K562 (cell line): ENCODE measurements at regions not wholly inside any gene's neighbourhood (a gene's known extent, or its start where the extent isn't known, plus 50 kb on each side); places are given as distances from the start of the nearest gene placed in this dataset.

Source experiments
- ATAC-seq: fragments of 200-7000 bp; cut with Tn5 transposase; 3 replicates; pipeline ENCODE4 v1.9.1; 2020; ENCODE audit warnings: moderate library complexity
- BruUV-seq: library from RNA; stranded (reverse); fragments of 400-500 nt; replicated peaks from 2 replicates; lab custom pipeline; 2021; lab: Mats Ljungman, UMichigan
- CTCF ChIA-PET: fragments of 300-600 bp; formaldehyde crosslinking; extraction: SDS; loops from one replicate; lab custom pipeline; 2021; ENCODE audit warnings: low intra/inter-chr PET ratio; lab: Yijun Ruan, JAX
- POLR2A ChIA-PET: fragments of 300-600, 350-650 bp; sonication (Branson Sonifier 250); formaldehyde crosslinking; extraction: SDS; loops from one replicate; lab custom pipeline; 2021; ENCODE audit warnings: antibody characterized with exemption, inconsistent platforms; lab: Yijun Ruan, JAX
- DNase-seq, 4 experiments: peaks; one replicate each; pipeline versions ENCODE4 v3.0.0 to v3.0.0-alpha.2; 2011 to 2018; ENCODE audit warnings: low spot score in 3 of 4, mixed read lengths in 3 of 4; ENCODE audit errors: extremely low read depth in 1 of 4
- FAIRE-seq: peaks from 2 replicates; lab custom pipeline; 2011; peaks lifted over from hg19 to GRCh38; lab: Jason Lieb, UNC
- H2AFZ ChIP-seq: 2 replicates; pipeline ENCODE4 v1.6.0; 2011; ENCODE audit warnings: low read depth, low read length, control low read depth, inconsistent platforms
- H3K27ac ChIP-seq: fragments of 200-600 bp; 3 replicates; pipeline ENCODE4 v1.8.0; 2011; ENCODE audit warnings: low read depth, mild to moderate bottlenecking, control low read depth, inconsistent platforms, low read length, moderate library complexity, mixed read lengths; ENCODE audit errors: extremely low read depth
- H3K27me3 ChIP-seq, 2 experiments: fragments of 300-600 bp in 1 of 2; 2 replicates in 1 of 2; 3 replicates in 1 of 2; pipeline versions ENCODE4 v1.6.0 to v1.8.0; 2011; ENCODE audit warnings: inconsistent platforms in 2 of 2, low read length in 2 of 2, mild to moderate bottlenecking in 1 of 2, mixed read lengths in 1 of 2, moderate library complexity in 1 of 2; ENCODE audit not compliant: control insufficient read depth in 2 of 2, insufficient read depth in 2 of 2
- H3K36me3 ChIP-seq: fragments of 300-600 bp; 3 replicates; pipeline ENCODE4 v1.8.0; 2011; ENCODE audit warnings: mild to moderate bottlenecking, low read length, inconsistent platforms; ENCODE audit not compliant: control insufficient read depth, insufficient read depth
- H3K4me1 ChIP-seq, 2 experiments: fragments of 200-600 bp in 1 of 2; replicated peaks in 1 of 2; 2 replicates in 1 of 2; 3 replicates in 1 of 2; pipeline versions ENCODE4 v1.5.1 to v1.8.0; 2011; ENCODE audit warnings: inconsistent platforms in 2 of 2, low read length in 2 of 2, mild to moderate bottlenecking in 1 of 2, mixed read lengths in 1 of 2, moderate library complexity in 1 of 2; ENCODE audit not compliant: control insufficient read depth in 2 of 2, insufficient read depth in 2 of 2
- H3K4me2 ChIP-seq: 2 replicates; pipeline ENCODE4 v1.6.1; 2011; ENCODE audit warnings: low read length, control low read depth, inconsistent platforms, mixed read lengths; ENCODE audit not compliant: insufficient read depth
- H3K4me3 ChIP-seq: fragments of 200-600 bp; sonication (generic), shearing (Covaris generic); 2 replicates; pipeline ENCODE4 v1.5.1; 2016; ENCODE audit warnings: control low read depth, inconsistent platforms
- H3K79me2 ChIP-seq: fragments of 200-600 bp; 3 replicates; pipeline ENCODE4 v1.8.0; 2011; ENCODE audit warnings: low read length, inconsistent platforms; ENCODE audit not compliant: control insufficient read depth, insufficient read depth
- H3K9ac ChIP-seq, 2 experiments: 2 replicates each; pipeline versions ENCODE4 v1.6.0 to v1.6.1; 2011; ENCODE audit warnings: low read depth in 2 of 2, low read length in 2 of 2, control low read depth in 1 of 2, inconsistent platforms in 1 of 2, mild to moderate bottlenecking in 1 of 2, mixed read lengths in 1 of 2; ENCODE audit not compliant: insufficient read depth in 1 of 2
- H3K9me1 ChIP-seq: one replicate; pipeline ENCODE4 v1.6.0; 2011; ENCODE audit warnings: inconsistent platforms, mild to moderate bottlenecking, low read length, moderate library complexity; ENCODE audit not compliant: control insufficient read depth, insufficient read depth
- H3K9me3 ChIP-seq: replicated peaks from 2 replicates; pipeline ENCODE4 v1.5.1; 2011; ENCODE audit warnings: low read depth, low read length, inconsistent platforms; ENCODE audit not compliant: control insufficient read depth, insufficient read depth
- H4K20me1 ChIP-seq: replicated peaks from 2 replicates; pipeline ENCODE4 v1.6.1; 2011; ENCODE audit warnings: low read length, inconsistent platforms, mixed read lengths; ENCODE audit not compliant: control insufficient read depth, insufficient read depth
- HDAC8 ChIP-seq: fragments of 450-650 bp; IDR thresholded peaks from 2 replicates; pipeline ENCODE4 v1.6.1; 2016; ENCODE audit warnings: mild to moderate bottlenecking, missing genetic modification characterization, moderate library complexity, missing compliant biosample characterization
- IRF2 ChIP-seq: sonication (generic); formaldehyde crosslinking; IDR thresholded peaks from 2 replicates; pipeline ENCODE4 v1.8.1; 2022; ENCODE audit warnings: mild to moderate bottlenecking, missing genetic modification reagents
- MAFG ChIP-seq: fragments of 450-650 bp; conservative IDR thresholded peaks from 2 replicates; pipeline ENCODE4 v1.6.1; 2016; ENCODE audit warnings: missing genetic modification characterization, missing compliant biosample characterization
- MAFK ChIP-seq: IDR thresholded peaks from 2 replicates; pipeline ENCODE4 v1.6.1; 2011; ENCODE audit warnings: low read length, improper control_type of control experiment
- TAF7 ChIP-seq: fragments of 450-650 bp; IDR thresholded peaks from 2 replicates; pipeline ENCODE4 v1.6.1; 2016; ENCODE audit warnings: missing genetic modification characterization, missing compliant biosample characterization
- WGBS: fragments of 100-300 bp; shearing (Covaris generic); methylation state at CpG from one replicate; pipeline ENCODE4 v1.1.6; 2016; ENCODE audit warnings: low coverage, mixed read lengths; ENCODE audit not compliant: insufficient coverage; ENCODE audit errors: missing lambda C conversion rate; 5-methylcytosine and 5-hydroxymethylcytosine counted together
- in situ Hi-C: fragments of 300-500 bp; cut with MboI; formaldehyde crosslinking; loops from 4 replicates; pipeline ENCODE4 v1.15.0; 2018; ENCODE audit warnings: inconsistent platforms, mixed read lengths
- intact Hi-C: fragments of 100-400 bp; cut with micrococcal nuclease; formaldehyde crosslinking; loops from 2 replicates; pipeline ENCODE4 v1.14.2; 2022
- TF ChIP-seq, protein P1 (sequence below): IDR thresholded peaks from 2 replicates; pipeline ENCODE4 v1.6.1; 2016; ENCODE audit warnings: missing genetic modification characterization, missing compliant biosample characterization

DNA sequence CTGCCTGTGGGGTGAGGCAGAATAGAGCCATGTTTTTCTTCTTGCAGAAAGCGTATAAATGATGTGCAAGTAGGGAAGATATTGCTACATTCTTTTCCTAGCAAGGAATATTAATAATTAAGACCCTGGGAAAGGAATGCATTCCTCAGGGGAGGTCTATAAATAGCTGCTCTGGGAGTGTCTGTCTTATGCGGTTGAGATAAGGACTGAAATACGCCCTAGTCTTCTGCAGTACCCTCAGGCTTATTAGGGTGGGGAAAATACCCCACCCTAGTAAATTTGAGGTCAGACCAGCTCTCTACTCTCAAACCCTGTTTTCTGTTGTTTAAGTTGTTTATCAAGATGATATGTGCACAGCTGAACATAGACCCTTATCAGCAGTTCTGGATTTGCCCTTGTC lies 155.9 kb upstream of the HMCN1 start (continued):
- TF ChIP-seq, protein P1, sequence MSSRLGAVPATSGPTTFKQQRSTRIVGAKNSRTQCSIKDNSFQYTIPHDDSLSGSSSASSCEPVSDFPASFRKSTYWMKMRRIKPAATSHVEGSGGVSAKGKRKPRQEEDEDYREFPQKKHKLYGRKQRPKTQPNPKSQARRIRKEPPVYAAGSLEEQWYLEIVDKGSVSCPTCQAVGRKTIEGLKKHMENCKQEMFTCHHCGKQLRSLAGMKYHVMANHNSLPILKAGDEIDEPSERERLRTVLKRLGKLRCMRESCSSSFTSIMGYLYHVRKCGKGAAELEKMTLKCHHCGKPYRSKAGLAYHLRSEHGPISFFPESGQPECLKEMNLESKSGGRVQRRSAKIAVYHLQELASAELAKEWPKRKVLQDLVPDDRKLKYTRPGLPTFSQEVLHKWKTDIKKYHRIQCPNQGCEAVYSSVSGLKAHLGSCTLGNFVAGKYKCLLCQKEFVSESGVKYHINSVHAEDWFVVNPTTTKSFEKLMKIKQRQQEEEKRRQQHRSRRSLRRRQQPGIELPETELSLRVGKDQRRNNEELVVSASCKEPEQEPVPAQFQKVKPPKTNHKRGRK (tag), result no peak
- TF ChIP-seq HDAC8 (tag) (no peak), MAFK (no peak)

GRCh38 chr1:185574139-185574875 lies 159.9 kb upstream of the HMCN1 start:
- ChIA-PET CTCF (no interaction called here), POLR2A (interaction anchor here (2.5 kb wide), 1 partner anchor 10 kb away, joined by 10 read pairs; no protein-coding TSS in a partner anchor)
- Histone ChIP-seq H3K9me3 (no peaks in the 10 kb centered on the region; the same call in 1 of the 2 replicates), H3K4me2 (no peak overlapping the region), H3K9ac (no peak overlapping the region), H2AFZ (no peak overlapping the region), H3K27me3 (no peaks in the 10 kb centered on the region), H4K20me1 (no peaks in the 10 kb centered on the region)
- DNase-seq (no peak), FAIRE-seq (no peak)
- no TSS peak for BruUV-seq
- WGBS, result 8% methylated on average over 4 of the region's 4 CpGs
- TF ChIP-seq IRF2 (CRISPR knock-in tag) (no peak), MAFG (tag) (0 out of 2 replicates have a peak, but pooled peaks have one; percentile 3), TAF7 (0 out of 2 replicates have a peak, but pooled peaks have one; percentile 9)
- TF ChIP-seq, all 486 proteins: peak for 2
- Histone ChIP-seq H3K4me1 (no peaks in the 10 kb centered on the region; a peak in 1 of 5 replicates), H3K36me3 (no peaks in the 10 kb centered on the region), H3K27ac (no peak overlapping the region), H3K9me1 (no peaks in the 10 kb centered on the region), H3K79me2 (no peaks in the 10 kb centered on the region), H3K4me3 (no peak overlapping the region)
- in situ Hi-C loops, result no loop called here
- no peak for ATAC-seq
- intact Hi-C loops, result no loop called here
